CD4-positive, alpha-beta T cell treated with Interleukin-15 for 4 hours (primary cell): ENCODE measurements at regions not wholly inside any gene's neighbourhood (a gene's known extent, or its start where the extent isn't known, plus 50 kb on each side); places are given as distances from the start of the nearest gene placed in this dataset.
"Not testable (repeated sequence)": the region's sequence is repeated elsewhere in the genome, so short reads cannot be mapped to it uniquely, and the experiment has no call there.

Source experiments
- DNase-seq: peaks from one replicate; pipeline ENCODE4 v3.0.0-alpha.2; 2020; ENCODE audit warnings: low spot score

GRCh38 chr5:90285581-90285980 lies 124.0 kb downstream of the CETN3 start:
- DNase-seq: no peak

GRCh38 chr5:90284375-90284774 lies 125.2 kb downstream of the CETN3 start:
- no peak for DNase-seq

GRCh38 chr5:90279091-90279490 lies 130.5 kb downstream of the CETN3 start:
- no peak for DNase-seq

- no peak for DNase-seq
Measured at GRCh38 chr5:90274216-90274615, 135.3 kb downstream of the CETN3 start.

- no peak for DNase-seq
Measured at GRCh38 chr5:90267646-90268045, 141.9 kb downstream of the CETN3 start.

GRCh38 chr5:90265545-90265857 lies 144.1 kb downstream of the CETN3 start:
- DNase-seq: no peak

- peak; percentile 52 for DNase-seq
Measured at GRCh38 chr5:90264689-90265544, 144.6 kb downstream of the CETN3 start.

GRCh38 chr5:90263102-90263820 lies 146.3 kb downstream of the CETN3 start:
- DNase-seq: no peak

- DNase-seq: no peak
Measured at GRCh38 chr5:90251447-90251846, 158.1 kb downstream of the CETN3 start.

GRCh38 chr5:90248640-90249039 lies 160.9 kb downstream of the CETN3 start:
- no peak for DNase-seq

- DNase-seq: not testable (repeated sequence)
Measured at GRCh38 chr5:90243848-90244247, 165.7 kb downstream of the CETN3 start.

- no peak for DNase-seq
Measured at GRCh38 chr5:90233476-90233875, 176.1 kb downstream of the CETN3 start.

- DNase-seq: no peak
Measured at GRCh38 chr5:90231688-90232087, 177.9 kb downstream of the CETN3 start.

GRCh38 chr5:90227683-90228082 lies 181.9 kb downstream of the CETN3 start:
- no peak for DNase-seq

GRCh38 chr5:90226433-90227099 lies 183.0 kb downstream of the CETN3 start:
- DNase-seq: no peak

GRCh38 chr5:90224342-90224741 lies 185.2 kb downstream of the CETN3 start:
- DNase-seq: no peak

GRCh38 chr5:90223756-90224155 lies 185.8 kb downstream of the CETN3 start:
- no peak for DNase-seq

GRCh38 chr5:90221951-90222350 lies 187.6 kb downstream of the CETN3 start:
- no peak for DNase-seq

GRCh38 chr5:90220554-90220953 lies 189.0 kb downstream of the CETN3 start:
- DNase-seq: no peak

GRCh38 chr5:90214991-90215390 lies 194.6 kb downstream of the CETN3 start:
- no peak for DNase-seq

- DNase-seq: not testable (repeated sequence)
Measured at GRCh38 chr5:90208323-90208722, 201.2 kb downstream of the CETN3 start.

GRCh38 chr5:90201923-90202322 lies 207.6 kb downstream of the CETN3 start:
- DNase-seq: no peak
